Activated naive CD8-positive, alpha-beta T cell treated with anti-CD3 and anti-CD28 coated beads, Interleukin-2, amount 50 U/mL, for 16 hours (primary cell): ENCODE measurements at regions not wholly inside any gene's neighbourhood (a gene's known extent, or its start where the extent isn't known, plus 50 kb on each side); places are given as distances from the start of the nearest gene placed in this dataset.
"Not testable (repeated sequence)": the region's sequence is repeated elsewhere in the genome, so short reads cannot be mapped to it uniquely, and the experiment has no call there.

Experiments
- DNase-seq: peaks from one replicate; pipeline ENCODE4 v3.0.0-alpha.2; 2020; ENCODE audit warnings: low read depth, low spot score

- no peak for DNase-seq
Observed at GRCh38 chrX:45992402-45993123, 552.7 kb downstream of the ZNF674 start.

- DNase-seq, result no peak
Observed at GRCh38 chrX:45986971-45987370, 558.2 kb downstream of the ZNF674 start.

GRCh38 chrX:45986081-45986480 lies 559.1 kb downstream of the ZNF674 start:
- DNase-seq, result no peak

GRCh38 chrX:45982958-45983727 lies 562.1 kb downstream of the ZNF674 start:
- DNase-seq, result not testable (repeated sequence)

- DNase-seq, result no peak
Observed at GRCh38 chrX:45980726-45981125, 564.5 kb downstream of the ZNF674 start.

- no peak for DNase-seq
Observed at GRCh38 chrX:45975633-45976032, 569.6 kb downstream of the ZNF674 start.

- no peak for DNase-seq
Observed at GRCh38 chrX:45972636-45973035, 572.6 kb downstream of the ZNF674 start.

GRCh38 chrX:45959567-45959966 lies 585.7 kb downstream of the ZNF674 start:
- DNase-seq, result no peak

GRCh38 chrX:45956191-45956870 lies 588.9 kb downstream of the ZNF674 start:
- DNase-seq, result no peak

GRCh38 chrX:45955661-45956060 lies 589.6 kb downstream of the ZNF674 start:
- DNase-seq, result no peak

- DNase-seq, result no peak
Observed at GRCh38 chrX:45954026-45954425, 591.2 kb downstream of the ZNF674 start.

GRCh38 chrX:45952030-45952429 lies 593.2 kb downstream of the ZNF674 start:
- no peak for DNase-seq

- no peak for DNase-seq
Observed at GRCh38 chrX:45935408-45935807, 609.8 kb downstream of the ZNF674 start.

- no peak for DNase-seq
Observed at GRCh38 chrX:45912316-45912715, 632.9 kb downstream of the ZNF674 start.

GRCh38 chrX:45907786-45908185 lies 637.4 kb downstream of the ZNF674 start:
- DNase-seq, result no peak

GRCh38 chrX:45903781-45904201 lies 641.4 kb downstream of the ZNF674 start:
- no peak for DNase-seq

- DNase-seq, result no peak
Observed at GRCh38 chrX:45900766-45901615, 644.2 kb downstream of the ZNF674 start.

GRCh38 chrX:45894864-45895645 lies 650.2 kb downstream of the ZNF674 start:
- DNase-seq, result no peak

GRCh38 chrX:45889471-45889870 lies 655.8 kb downstream of the ZNF674 start:
- no peak for DNase-seq

- no peak for DNase-seq
Observed at GRCh38 chrX:45888518-45888917, 656.7 kb downstream of the ZNF674 start.

GRCh38 chrX:45885931-45886330 lies 659.3 kb downstream of the ZNF674 start:
- DNase-seq, result no peak
